B cell (primary cell): ENCODE measurements at regions not wholly inside any gene's neighbourhood (a gene's known extent, or its start where the extent isn't known, plus 50 kb on each side); places are given as distances from the start of the nearest gene placed in this dataset.

Source experiments
- CTCF ChIP-seq: fragments of 200-600 bp; IDR thresholded peaks from one replicate; pipeline ENCODE4 v1.8.0; 2022; ENCODE audit warnings: antibody characterized with exemption, mild to moderate bottlenecking
- EZH2 ChIP-seq: IDR thresholded peaks from 2 replicates; pipeline ENCODE4 v1.6.1; 2012; ENCODE audit warnings: borderline replicate concordance, low read depth, mild to moderate bottlenecking, moderate library complexity, low read length; ENCODE audit not compliant: insufficient read depth, poor library complexity, severe bottlenecking

GRCh38 chr4:120554086-120554485 is 368.4 kb downstream of the PRDM5 start:
- TF ChIP-seq CTCF = no peak
- no peak for TF ChIP-seq EZH2
